AML-193 (cell line): ENCODE measurements at regions not wholly inside any gene's neighbourhood (a gene's known extent, or its start where the extent isn't known, plus 50 kb on each side); places are given as distances from the start of the nearest gene placed in this dataset.

Source experiments
- DNase-seq, 2 experiments: peaks; one replicate each; lab custom pipeline; 2025; lab: John Stamatoyannopoulos, UW

- DNase-seq, result no peak
These were observed 57.0 kb upstream of the MTPN start for GRCh38 chr7:136034132-136034531.

- DNase-seq, result no peak
These were observed 56.4 kb upstream of the MTPN start for GRCh38 chr7:136033413-136034031.

- no peak for DNase-seq
These were observed 53.7 kb upstream of the MTPN start for GRCh38 chr7:136030867-136031318.

- no peak for DNase-seq
These were observed 53.2 kb upstream of the MTPN start for GRCh38 chr7:136030330-136030729.

- no peak for DNase-seq
These were observed 50.0 kb upstream of the MTPN start for GRCh38 chr7:136027160-136027559.
